GM19238 (cell line): ENCODE measurements at regions not wholly inside any gene's neighbourhood (a gene's known extent, or its start where the extent isn't known, plus 50 kb on each side); places are given as distances from the start of the nearest gene placed in this dataset.
"Not testable (repeated sequence)": the region's sequence is repeated elsewhere in the genome, so short reads cannot be mapped to it uniquely, and the experiment has no call there.

Experiments
- DNase-seq: peaks from one replicate; pipeline ENCODE4 v3.0.0; 2011; ENCODE audit warnings: low spot score; ENCODE audit not compliant: insufficient read length

DNA sequence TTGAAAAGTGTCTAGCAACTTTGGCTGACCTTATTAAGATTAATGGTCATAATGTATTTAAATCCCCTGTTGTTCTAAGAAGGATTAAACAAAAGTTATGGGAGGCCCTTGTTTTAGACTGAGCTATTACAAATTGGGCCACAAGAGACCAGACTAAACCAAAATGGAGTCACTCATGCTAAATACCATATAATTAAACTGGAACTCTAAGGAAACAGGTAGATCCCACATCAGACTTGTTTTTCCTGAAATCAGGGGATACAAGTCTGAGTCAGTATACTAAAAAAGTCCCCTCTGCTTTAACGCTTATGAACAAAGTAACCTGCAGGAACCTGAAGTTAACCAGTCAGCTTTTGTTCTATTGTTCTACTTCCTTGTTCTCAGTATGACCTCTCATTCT lies 305.9 kb upstream of the SGCG start:
- DNase-seq = no peak

DNA sequence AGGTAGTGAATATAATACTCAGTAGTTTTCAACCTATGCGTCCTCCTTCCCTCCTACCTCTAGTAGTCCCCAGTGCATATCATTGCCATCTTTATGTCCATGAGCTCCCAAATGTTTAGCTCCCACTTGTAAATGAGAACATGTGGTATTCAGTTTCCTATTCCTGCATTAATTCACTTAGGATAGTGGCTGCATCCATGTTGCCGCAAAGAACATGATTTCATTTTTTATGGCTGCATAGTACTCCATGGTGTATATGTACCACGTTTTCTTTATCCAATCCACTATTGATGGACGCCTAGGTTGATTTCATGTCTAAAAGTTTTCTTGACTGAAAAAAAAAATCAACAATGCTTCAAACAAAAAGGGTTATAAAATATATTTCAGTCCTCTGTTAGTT lies 303.4 kb upstream of the SGCG start:
- DNase-seq = no peak

DNA sequence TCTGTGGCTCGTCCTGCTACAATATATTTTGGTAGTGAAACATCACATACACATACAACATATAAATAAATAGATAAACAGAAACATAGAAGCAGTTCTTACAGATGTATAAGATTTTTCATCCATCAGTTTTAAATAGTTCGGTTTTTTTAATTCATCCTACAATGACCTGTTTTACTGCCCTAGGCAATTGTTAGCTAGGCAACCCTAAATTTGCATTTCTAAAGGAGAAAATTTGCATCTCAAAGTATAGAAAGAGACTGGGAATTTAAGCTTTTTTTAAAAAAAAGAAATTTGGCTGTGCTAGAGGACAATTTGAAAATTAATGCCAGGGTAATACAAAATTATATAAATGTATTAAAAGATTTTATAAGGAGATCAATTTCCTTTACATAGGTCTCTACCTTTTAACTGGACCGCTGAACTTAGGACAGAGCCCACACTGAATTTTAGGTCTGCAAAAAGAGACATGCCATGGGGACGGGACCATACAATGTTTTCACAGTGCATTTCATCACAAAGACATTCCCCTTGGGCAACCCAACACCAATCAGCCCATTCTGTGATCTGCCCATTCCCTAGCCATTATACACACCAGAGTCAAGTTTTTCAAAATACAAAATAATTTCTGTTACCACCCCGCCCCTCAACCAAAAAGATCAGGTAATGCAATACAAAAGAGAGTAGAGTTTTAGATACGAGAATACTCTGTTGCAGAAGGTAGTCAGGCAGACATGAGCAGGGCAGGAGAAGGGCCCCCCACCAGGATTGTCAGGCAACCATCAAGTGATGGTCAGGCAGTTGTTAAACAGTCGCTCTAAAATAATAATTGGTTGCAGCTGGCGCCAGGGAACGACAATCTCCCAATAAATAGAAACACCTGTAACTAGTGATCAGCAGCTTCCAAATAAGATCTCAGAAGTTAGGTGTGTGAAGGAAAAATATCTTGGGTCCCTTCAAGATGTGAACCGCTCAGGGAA lies 299.7 kb upstream of the SGCG start:
- DNase-seq = no peak

DNA sequence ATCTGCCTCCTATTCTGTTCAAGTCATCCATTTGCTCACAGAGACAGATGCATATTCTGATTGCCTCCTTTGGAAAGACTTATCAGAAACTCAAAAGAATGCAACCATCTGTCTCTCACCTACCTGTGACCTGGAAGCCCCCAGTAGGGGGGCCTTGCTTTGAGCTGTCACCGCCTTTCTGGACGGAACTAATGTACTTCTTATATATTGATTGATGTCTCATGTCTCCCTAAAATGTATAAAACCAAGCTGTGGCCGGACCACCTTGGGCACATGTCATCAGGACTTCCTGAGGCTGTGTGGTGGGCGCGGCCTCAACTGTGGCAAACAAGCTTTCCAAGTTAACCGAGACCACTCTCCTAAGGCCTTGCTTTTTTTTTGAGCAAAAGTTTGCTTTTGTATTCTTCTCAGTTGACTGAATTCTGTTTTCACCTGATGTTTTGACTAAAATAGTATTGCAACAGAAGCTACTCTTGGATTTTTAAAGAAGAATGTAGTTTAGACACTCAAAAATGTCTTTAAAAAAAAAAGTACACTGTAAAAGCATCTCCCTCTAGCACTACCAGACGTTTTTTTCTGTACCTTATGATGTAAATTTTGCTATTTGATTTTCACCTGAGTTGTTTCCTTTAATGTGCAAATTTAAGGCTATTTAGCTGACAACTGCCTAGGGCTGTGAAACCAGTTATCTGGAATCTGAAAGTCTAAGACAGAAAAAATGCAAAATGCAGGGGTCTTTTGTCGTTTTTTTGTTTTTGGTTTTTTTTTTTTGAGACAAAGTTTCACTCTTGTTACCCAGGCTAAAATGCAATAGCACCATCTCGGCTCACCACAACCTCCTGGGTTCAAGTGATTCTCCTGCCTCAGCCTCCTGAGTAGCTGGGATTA lies 298.8 kb upstream of the SGCG start:
- DNase-seq = not testable (repeated sequence)

DNA sequence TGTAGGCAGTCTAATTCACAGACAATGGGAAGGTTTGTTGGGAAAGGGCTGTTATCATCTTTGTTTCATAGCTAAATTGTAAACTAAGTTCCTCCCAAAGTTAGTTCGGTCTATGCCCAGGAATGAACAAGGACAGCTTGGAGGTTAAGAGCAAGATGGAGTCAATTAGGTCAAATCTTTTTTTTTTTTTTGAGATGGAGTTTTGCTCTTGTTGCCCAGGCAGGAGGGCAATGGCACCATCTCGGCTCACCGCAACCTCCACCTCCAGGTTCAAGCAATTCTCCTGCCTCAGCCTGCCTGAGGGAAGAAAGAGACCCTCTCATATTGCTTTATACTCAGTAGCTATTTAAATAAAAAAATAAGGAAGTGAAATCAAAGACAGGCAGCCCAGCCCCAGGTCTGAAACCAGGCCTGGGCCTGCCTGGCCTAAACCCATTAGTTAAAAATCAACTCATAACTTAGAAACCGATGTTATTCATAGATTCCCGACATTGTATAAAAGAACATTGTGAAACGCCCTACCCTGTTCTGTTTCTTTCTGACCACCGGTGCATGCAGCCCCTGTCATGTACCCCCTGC lies 297.4 kb upstream of the SGCG start:
- DNase-seq = no peak

DNA sequence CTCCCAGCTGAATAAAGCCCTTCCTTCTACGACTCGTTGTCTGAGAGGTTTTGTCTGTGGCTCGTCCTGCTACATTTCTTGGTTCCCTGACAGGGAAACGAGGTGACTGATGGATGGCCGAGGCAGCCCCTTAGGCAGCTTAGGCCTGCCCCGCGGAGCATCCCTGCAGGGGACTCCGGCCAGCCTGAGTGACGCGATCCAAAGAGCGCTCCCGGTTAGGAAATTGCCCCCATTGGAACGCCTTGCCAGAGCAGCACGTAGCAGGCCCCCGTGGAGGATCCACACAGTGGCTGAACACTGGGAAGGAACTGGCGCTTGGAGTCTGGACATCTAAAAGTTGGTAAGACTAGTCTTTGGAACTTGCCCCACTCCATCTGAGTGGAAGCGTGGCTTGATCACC lies 296.8 kb upstream of the SGCG start:
- no peak for DNase-seq

DNA sequence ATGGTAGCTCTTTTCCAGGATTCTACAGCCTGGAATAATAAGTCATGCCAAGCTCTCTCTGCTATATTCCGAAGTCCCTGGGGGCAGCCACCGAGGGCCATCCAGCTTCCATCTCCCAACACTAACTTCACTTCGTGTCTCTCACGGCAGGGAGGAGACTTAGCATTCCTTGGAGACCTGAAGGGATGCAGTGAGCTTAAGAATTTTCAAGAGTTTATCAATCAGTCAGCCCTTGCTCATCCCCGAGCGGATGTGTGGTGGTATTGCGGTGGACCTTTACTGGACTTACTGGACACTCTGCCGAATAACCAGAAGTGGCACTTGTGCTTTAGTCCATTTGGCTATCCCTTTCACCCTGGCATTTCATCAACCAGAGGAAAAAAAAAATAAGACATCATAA lies 294.7 kb upstream of the SGCG start:
- DNase-seq = not testable (repeated sequence)

DNA sequence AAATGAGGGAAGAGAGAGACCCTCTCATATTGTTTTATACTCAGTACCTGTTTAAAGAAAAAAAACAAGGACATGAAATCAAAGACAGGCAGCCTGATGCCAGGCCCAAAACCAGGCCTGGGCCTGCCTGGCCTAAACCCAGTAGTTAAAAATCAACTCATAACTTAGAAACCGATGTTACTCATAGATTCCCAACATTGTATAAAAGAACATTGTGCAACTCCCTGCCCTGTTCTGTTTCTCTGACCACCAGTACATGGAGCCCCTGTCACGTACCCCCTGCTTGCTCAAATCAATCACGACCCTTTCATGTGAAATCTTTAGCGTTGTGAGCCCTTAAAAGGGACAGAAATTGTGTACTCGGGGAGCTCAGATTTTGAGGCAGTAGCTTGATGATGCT lies 291.4 kb upstream of the SGCG start:
- DNase-seq = not testable (repeated sequence)

DNA sequence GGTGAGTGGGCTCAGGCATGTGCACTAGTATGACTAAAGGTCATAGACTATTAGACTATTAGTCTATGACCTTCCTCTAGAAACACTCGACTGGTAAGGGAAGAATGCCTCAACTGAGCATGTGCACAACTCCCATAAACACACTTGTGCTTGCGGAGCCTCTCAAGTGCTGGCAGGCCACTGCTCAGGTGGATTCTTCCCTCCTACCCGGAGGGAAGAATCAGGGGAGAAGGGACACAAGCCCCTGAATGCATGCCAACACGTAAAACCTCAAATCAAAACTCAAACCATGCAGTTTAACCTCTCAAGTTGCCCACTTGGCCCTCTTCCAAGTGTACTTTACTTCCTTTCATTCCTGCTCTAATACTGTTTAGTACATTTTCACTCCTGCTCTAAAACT lies 287.6 kb upstream of the SGCG start:
- DNase-seq = no peak

DNA sequence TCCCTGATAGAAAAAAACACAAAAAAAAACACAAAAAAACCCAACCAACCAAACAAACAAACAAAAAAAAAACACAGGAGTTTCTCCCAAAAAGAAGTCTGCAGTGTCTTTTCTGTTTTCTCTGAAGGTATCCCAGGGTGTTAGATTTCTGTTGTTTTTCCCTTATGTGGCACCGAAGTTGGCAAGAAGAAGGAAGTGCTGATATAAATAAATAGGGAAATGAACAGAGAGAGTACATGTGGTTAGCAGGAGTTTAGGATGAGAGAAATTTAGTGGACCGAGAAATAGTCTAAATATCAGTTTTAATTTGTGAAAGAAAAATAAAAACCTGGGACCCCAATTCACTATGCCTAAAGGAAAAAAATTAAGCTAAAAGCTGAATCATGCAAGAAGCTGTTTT lies 287.0 kb upstream of the SGCG start:
- DNase-seq = no peak

DNA sequence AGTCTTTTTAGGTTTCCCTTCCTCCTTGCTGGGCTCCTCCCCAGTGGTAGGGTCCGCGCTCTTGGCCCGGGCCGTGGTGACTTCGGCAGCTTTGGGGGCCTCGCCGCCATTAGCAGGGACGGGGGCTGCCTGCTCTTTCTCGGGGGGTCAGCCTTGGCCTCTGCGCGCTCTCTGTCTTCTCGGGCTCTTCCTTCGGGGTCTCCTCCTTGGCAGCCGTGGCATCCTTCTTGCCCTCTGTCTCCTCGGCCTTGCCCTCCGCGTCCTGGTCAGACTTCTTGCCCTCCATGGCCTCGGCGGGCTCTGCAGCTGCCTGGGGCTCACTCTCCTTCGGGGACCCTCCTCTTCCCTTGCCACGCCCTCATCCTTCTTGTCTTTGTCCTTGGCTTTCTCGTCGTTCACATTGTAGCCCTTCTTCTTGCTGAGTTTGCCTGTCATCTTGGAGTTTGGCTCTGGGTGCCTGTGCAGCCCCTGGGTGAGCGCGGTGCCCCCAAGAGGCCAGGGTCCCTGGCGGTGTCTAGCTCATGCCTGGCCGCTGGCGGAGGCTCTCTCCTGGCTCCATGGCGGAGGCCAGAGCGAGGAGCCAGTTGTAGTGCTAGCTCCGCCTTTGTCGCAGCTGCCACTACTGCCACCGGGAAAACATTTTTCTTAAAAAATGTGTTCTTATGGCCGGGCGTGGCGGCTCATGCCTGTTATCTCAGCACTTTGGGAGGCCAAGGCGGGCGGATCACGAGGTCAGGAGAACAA lies 283.0 kb upstream of the SGCG start:
- no peak for DNase-seq

DNA sequence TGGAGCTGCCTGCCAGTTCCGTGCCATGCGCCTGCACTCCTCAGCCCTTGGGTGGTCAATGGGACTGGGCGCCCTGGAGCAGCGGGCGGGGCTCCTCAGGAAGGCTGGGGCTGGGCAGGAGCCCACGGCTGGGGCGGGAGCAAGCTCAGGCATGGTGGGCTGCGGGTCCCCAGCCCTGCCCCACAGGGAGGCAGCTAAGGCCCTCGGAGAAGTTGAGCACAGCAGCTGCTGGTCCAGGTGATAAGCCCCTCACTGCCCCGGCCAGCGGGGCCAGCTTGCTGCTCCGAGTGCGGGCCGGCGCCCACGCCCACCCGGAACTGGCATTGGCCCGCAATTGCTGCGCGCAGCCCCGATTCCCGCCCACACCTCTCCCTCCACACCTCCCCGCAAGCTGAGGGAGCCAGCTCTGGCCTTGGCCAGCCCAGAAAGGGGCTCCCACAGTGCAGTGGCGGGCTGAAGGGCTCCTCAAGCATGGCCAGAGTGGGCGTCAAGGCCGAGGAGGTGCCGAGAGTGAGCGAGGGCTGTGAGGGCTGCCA lies 280.3 kb upstream of the SGCG start:
- not testable (repeated sequence) for DNase-seq

DNA sequence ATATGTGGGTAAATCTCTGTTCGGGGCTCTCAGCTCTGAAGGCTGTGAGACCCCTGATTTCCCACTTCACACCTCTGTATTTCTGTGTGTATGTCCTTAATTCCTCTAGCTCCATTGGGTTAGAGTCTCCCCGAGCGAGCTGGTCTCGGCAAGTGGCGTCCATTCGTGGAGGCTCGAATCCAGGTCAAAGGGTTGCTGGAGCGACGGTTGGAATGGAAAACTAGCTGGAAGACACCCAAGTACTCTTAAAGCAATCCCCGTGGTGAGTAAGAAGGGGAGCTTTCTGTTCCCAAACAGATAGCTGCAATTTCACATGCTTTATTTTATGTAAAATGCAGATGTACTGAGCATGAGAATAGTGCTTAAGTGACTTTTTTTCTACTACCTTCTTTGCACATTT lies 277.5 kb upstream of the SGCG start:
- no peak for DNase-seq

DNA sequence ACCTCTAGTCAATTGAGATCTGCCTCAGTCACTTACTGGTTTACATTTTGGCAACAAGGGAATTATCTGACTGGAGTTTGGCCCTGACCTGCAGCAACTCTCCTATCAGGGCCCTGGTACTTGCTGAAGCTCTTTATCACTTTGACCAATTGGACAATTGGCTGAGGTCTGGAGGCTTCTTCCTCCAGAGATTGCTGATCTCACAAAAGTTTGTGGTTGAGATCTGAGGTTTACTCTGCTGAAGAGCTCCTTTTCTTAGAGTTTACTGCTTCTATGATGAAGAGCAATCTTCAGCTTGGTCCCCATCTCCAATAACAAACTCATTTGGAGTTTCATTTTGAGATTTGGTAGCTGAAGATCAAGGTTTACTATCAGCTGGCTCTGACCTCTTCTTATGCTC lies 276.9 kb upstream of the SGCG start:
- no peak for DNase-seq

DNA sequence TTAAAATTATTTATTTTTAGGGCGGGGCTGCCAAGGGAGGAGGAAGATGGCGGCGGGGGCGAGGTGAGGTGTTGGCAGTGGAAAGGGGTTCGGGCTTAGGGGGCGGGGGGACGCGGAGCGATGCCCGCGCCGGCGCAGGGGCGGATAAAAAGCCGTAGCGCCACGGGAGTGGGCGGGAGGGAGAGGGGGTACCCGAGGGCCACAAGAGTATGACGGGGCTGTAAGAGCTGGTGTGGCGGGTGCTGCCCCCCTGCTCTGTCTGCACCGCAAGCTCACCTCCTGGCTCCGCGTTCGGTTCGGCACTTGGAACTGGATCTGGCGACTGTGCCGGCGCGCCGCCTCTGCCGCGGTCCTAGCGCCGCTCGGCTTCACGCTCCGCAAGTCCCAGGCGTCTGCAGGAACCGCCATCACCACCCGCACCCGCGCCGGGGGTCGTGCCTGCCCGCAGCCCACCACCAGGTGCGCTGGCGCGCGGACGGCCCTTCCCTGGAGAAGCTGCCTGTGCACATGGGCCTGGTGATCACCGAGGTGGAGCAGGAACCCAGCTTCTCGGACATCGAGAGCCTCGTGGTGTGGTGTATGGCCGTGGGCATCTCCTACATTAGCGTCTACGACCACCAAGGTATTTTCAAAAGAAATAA lies 265.2 kb upstream of the SGCG start:
- no peak for DNase-seq

DNA sequence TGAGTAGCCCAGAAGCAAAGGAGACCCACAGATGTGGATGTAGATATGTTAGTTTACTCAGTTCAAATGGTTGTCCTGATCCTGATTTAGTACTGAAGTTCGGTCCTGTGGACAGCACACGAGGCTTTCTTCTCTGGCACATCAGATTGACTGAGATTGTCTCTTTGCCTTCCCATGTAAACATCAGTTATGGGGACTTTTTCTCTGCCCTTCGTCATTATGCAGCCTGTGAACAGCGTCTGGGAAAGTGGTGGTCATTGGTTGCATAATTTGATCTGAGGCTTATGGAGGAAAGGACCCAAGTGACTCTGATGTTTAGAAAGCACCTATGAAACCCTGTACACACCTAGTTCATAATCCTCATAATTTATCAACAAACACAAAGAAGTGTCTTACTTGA lies 264.5 kb upstream of the SGCG start:
- not testable (repeated sequence) for DNase-seq

DNA sequence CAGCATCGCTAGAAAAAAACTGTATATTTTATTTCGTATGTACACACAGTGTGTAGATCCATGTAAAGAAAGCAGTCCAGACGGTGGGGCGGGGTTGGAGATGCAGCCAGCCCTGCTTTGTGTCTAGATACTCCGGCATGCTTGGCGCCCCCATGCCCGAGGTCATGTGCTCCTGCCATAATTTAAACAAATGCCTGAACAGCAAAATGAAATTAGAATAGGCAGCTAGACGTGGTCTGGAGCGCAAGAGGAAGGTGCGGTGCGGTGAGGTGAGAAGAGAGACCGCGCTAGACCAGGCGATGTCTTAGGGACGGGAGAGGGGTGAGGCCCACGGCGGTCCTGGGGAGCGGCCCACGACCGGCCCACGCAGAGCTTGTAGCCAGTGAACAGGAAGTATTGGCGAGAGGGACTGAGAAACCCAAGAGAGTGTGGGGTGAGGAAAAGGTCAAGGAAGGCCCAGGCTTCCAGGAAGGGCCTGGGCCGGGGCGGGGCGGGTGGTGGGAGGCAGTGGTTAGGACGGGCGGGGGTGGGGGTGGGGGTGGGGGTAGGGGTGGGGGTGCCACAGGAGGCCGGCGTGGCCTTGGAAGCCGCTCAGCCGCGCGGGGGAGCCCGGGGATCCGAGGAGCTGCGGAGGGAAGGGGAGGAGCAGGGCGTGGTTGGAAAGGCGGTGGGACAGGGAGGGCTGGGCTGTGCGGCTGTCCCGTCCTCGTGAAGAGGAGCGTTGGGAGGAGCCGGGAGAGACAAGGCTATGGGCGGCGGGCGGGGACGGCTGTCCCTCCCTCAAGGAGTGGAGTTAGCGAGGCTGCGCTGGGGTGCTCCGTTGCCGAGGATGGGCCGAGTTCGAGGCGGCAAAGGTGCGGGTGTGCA lies 254.7 kb upstream of the SGCG start:
- DNase-seq = no peak

DNA sequence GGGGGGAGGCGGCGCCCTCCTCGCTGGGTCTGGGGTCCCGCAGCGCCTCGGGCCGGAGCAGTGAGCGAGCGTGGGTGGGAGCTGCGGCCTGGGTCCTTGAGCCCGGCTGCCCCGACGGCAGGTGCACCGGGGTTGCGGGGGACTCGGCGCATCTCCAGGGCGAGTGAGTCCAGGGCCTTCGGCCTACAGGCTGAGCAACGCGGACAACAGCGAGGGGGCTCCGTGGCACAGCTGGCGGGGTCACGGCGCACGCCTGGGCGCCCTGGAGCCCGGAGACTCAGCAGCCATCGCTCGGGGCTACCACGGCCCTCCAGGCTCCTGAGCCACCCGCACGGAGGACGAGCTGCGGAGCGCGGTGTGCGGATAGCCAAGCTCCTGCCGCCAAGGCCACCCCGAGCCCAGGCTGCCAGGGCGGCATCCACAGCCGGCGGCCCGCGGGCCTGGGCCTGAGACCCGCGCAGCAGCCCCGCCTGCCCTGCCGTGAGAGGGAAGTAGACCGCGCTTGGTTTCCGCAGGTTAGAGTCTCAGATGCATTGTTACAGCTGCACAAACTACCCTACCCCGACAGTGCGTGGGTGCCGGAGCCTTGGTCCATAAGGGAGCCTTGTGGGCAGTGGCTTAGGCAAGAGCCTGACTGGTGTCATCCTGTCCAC lies 253.9 kb upstream of the SGCG start:
- no peak for DNase-seq

DNA sequence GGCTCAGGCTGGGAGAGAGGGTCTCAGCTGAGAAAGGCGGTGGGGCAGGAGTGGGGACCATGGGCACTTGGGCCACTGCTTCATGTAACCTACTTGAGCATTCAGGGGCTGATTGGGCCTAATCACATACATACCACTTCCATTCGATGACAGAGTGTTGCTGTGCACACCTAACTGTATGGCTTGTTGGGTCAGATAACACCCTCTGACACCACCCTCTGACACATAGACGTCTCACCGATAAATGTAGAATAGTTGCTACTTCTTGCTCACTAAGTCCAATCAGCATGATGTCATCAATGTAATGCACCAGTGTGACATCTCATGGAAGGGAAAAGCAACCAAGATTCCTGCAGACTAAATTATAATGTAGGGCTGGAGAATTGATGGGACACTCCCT lies 252.9 kb upstream of the SGCG start:
- DNase-seq = not testable (repeated sequence)
